ENCODE measurements at regions not wholly inside any gene's neighbourhood (a gene's known extent, or its start where the extent isn't known, plus 50 kb on each side); places are given as distances from the start of the nearest gene placed in this dataset.

DNA sequence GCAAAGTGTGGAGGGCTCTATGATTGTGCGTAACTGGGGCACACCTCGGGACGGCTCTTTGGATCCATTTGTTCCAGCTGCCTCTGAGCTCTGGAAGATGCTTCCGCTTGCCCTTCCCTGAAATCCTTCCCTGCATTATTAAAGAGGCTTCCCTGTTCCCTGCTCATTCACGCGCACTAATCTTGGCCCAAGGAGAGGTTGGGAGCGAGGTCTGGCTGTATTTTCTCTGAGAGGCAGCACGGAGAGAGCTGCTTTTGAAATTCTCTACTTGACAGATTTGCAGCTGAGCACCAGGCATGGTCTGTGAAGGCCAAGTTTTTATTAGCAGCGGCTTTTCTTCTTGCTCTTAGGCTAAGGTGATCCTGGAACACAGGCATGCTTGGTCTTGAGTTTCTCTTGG lies 94.8 kb upstream of the NTM start:
- no peaks in the 10 kb centered on the region for H3K4me1 Mint-ChIP-seq (ENCODE audit: low read depth)
- H3K27ac Mint-ChIP-seq: no peak overlapping the region
- H3K36me3 Mint-ChIP-seq (ENCODE audit: low read depth): no peaks in the 10 kb centered on the region
- H3K4me3 Mint-ChIP-seq: no peak overlapping the region
- H3K9me3 Mint-ChIP-seq: peaks cover 24% of the 10 kb centered on the region
- intact Hi-C loops (cut with micrococcal nuclease): no loop called here
- no peaks in the 10 kb centered on the region for H3K27me3 Mint-ChIP-seq

DNA sequence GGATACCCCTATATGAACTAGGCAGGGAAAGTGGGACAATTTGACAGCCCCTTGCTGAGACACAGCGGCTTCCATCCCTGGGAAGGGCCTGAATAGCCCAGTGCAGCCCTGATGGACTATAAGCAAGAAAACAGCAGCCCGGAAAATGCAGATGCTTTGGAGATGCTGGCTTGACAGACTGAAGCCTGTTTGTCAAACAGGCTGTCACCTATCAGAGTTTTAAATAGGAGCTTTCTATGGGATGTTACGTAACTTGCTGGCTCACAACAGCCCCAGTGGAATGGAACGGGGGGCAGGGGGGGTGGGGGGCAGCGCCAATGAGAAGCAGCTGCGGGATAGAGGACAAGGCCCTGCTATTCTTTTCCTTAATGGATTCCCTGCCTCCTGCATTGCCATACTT lies 91.9 kb upstream of the NTM start:
- Mint-ChIP-seq H3K9me3 (no peaks in the 10 kb centered on the region), H3K27ac (no peak overlapping the region), H3K4me1 (ENCODE audit: low read depth) (no peaks in the 10 kb centered on the region), H3K27me3 (no peaks in the 10 kb centered on the region), H3K36me3 (ENCODE audit: low read depth) (no peaks in the 10 kb centered on the region), H3K4me3 (no peak overlapping the region)
- intact Hi-C loops (cut with micrococcal nuclease): no loop called here

DNA sequence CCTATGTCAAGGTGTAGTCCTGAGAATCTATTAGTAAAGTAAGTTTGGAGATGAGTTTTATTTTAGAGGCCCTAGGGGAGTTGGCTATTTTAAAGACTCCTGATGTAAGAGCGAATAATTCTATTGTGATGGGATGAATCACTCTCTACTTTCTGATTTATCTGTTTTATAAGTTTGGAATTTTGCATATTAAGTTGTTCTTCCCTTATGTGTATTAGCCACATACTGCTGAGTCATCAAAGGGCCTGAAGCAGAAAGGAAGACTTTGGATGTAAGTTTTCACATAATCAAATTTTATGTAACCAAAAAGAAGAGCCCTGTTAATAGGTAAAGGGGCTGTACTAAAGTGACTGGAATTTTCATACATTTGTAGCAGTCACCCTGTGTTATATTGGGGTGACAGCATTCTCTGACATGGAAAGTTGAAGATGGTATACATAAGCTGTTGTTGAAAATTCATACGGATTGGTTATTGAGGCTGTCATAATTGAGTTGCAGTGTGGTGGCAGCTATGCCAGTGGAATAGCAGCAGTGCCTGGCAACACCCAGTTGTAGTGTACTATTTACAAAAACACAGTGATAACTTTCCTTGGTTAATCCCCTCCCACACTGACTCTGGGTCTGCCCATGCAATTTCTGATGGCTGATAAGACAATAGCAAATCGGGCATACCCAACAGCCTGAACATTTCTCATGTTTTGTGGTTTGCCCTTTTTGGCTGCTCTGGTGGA lies 90.6 kb upstream of the NTM start:
- Mint-ChIP-seq H3K27ac (no peak overlapping the region), H3K9me3 (no peaks in the 10 kb centered on the region), H3K4me3 (no peak overlapping the region), H3K4me1 (ENCODE audit: low read depth) (no peaks in the 10 kb centered on the region), H3K27me3 (no peaks in the 10 kb centered on the region), H3K36me3 (ENCODE audit: low read depth) (no peaks in the 10 kb centered on the region)
- intact Hi-C loops (cut with micrococcal nuclease): no loop called here

DNA sequence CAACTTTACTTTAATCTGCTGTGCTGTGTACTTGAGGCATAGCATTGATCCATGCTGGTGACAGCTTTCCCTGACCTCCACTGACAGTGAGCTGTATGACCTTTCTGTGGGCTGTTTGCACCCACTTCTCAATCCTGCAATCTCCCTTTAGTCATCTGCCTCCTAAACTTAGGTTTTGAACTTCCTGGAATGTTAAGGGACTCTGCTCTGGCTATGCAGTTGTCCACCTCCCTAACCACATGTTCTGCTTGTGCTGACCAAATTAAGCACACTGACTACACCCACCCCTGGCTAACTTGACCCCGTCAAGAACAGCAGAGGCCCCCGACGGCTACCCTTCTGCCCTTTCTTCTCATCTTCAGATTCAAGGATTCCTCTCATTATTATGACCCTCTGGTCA lies 89.1 kb upstream of the NTM start:
- H3K27me3 Mint-ChIP-seq: no peaks in the 10 kb centered on the region
- H3K4me3 Mint-ChIP-seq: no peak overlapping the region
- no peaks in the 10 kb centered on the region for H3K36me3 Mint-ChIP-seq (ENCODE audit: low read depth)
- intact Hi-C loops (cut with micrococcal nuclease): no loop called here
- H3K27ac Mint-ChIP-seq: no peak overlapping the region
- H3K9me3 Mint-ChIP-seq: no peaks in the 10 kb centered on the region
- no peaks in the 10 kb centered on the region for H3K4me1 Mint-ChIP-seq (ENCODE audit: low read depth)

DNA sequence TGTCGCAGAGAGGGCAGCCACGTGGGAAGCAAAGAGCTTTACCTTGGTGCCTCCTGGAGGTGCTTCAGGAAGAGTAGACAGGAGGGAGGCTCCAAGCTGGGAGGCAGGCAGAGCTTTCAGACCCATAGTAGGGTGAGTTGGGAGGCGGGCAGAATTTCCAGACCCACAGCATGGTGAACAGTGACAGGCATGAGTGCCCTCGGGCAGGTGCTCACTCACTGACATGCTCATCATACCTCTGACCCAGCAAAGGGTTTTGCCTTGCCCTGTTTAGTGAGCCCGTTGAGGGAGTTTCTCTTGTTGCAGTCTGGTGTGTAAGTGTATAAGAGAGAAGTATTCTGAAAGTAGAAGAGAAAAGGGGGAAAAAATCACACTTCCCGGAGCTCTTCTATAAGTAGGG lies 86.4 kb upstream of the NTM start:
- H3K4me1 Mint-ChIP-seq (ENCODE audit: low read depth): no peaks in the 10 kb centered on the region
- no peaks in the 10 kb centered on the region for H3K27me3 Mint-ChIP-seq
- no peaks in the 10 kb centered on the region for H3K9me3 Mint-ChIP-seq
- intact Hi-C loops (cut with micrococcal nuclease): no loop called here
- H3K36me3 Mint-ChIP-seq (ENCODE audit: low read depth): no peaks in the 10 kb centered on the region
- no peak overlapping the region for H3K27ac Mint-ChIP-seq
- no peak overlapping the region for H3K4me3 Mint-ChIP-seq

DNA sequence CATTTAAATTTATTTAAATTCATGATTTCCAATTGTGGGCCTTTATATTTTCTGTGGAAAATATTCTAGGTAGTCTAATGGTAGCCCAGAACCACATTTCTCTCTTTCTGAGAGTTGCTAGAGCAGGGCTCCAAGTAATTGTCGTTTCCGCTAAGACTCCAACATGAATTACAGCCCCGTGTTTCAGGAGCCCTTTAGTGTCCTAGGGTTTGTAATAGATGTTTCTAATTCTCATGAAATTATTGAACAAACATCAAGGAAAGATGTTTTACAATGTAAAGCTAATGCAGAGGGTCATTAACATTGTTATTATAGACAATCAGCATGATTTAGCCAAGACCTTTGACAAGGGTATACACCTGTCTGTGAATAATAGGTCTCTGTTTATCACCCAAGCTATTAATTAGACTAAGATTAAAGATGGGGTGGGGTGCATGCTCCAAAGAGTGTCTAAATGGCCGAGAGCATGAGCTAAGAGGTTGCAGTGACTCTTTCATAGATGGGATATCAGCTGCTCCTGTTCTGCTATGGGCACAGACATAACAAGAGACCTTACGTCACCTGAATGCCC lies 81.8 kb upstream of the NTM start:
- Mint-ChIP-seq H3K4me3 (no peak overlapping the region), H3K27ac (no peak overlapping the region), H3K27me3 (no peaks in the 10 kb centered on the region), H3K9me3 (no peaks in the 10 kb centered on the region), H3K4me1 (ENCODE audit: low read depth) (no peaks in the 10 kb centered on the region), H3K36me3 (ENCODE audit: low read depth) (no peaks in the 10 kb centered on the region)
- intact Hi-C loops (cut with micrococcal nuclease): no loop called here

DNA sequence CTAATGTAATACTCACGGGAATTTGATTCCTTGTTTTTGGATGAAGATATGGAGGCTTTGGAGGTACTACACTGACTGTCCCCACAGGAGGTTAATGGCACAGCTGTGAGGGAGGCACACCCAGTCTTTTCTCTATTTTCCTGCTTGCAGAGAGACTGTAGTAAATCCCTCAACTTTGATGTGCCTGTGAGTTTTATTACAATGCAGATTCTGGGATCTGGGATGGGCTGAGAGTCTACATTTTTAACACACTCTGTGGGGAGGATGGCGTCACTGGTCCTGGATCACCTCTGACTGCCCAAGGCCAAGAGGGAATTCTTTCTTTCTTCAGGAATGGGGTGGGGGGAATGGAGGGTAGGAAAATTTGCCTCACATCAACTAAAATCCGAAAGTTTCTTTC lies 80.2 kb upstream of the NTM start:
- Mint-ChIP-seq H3K36me3 (ENCODE audit: low read depth) (no peaks in the 10 kb centered on the region), H3K27me3 (no peaks in the 10 kb centered on the region), H3K9me3 (no peaks in the 10 kb centered on the region), H3K27ac (no peak overlapping the region), H3K4me1 (ENCODE audit: low read depth) (no peaks in the 10 kb centered on the region), H3K4me3 (no peak overlapping the region)
- intact Hi-C loops (cut with micrococcal nuclease): no loop called here

DNA sequence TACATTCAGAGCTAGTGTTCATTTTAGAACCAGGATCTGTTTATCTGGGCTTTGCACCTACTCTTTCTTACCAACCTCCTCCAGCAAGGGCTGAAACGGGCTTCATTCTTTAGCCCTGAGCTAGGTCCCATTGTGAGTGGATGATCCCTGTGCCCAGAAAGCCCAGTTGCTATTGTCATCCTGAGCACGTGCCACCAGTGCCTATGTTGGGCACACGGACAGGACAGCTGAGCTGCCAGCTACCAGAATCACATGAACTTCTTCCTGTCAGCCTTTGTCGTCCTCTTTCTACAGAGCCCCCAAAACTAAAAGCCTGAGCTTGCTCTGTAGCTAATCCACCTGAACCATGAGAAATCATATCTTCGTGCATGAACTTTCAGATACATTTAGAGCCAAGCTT lies 74.4 kb upstream of the NTM start:
- intact Hi-C loops (cut with micrococcal nuclease): no loop called here
- Mint-ChIP-seq H3K36me3 (ENCODE audit: low read depth) (no peaks in the 10 kb centered on the region), H3K27me3 (peaks cover 6% of the 10 kb centered on the region), H3K4me3 (no peak overlapping the region), H3K9me3 (no peaks in the 10 kb centered on the region), H3K4me1 (ENCODE audit: low read depth) (no peaks in the 10 kb centered on the region), H3K27ac (no peak overlapping the region)

DNA sequence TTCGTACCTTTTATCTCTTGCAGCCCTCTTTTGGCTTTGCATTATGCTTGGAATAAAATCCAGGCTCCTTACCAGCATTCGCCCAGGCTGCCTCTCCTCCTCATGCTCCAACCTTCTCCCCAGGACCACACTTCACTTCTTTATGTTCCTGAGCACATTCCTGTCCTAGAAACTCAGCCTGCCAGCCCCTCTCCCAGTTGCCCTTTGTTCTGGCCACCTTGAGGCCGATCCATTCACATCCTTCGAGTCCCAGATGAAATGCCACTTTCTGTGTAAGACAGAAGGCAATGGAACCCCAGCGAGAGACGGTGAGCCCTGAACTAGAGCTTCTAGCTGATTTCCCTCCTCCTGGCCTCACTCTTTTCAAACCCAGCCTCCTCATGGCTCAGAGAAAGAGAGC lies 73.0 kb upstream of the NTM start:
- Mint-ChIP-seq H3K36me3 (ENCODE audit: low read depth) (no peaks in the 10 kb centered on the region), H3K27ac (no peak overlapping the region), H3K27me3 (peaks cover 6% of the 10 kb centered on the region), H3K4me3 (no peak overlapping the region), H3K4me1 (ENCODE audit: low read depth) (no peaks in the 10 kb centered on the region), H3K9me3 (no peaks in the 10 kb centered on the region)
- intact Hi-C loops (cut with micrococcal nuclease): no loop called here

DNA sequence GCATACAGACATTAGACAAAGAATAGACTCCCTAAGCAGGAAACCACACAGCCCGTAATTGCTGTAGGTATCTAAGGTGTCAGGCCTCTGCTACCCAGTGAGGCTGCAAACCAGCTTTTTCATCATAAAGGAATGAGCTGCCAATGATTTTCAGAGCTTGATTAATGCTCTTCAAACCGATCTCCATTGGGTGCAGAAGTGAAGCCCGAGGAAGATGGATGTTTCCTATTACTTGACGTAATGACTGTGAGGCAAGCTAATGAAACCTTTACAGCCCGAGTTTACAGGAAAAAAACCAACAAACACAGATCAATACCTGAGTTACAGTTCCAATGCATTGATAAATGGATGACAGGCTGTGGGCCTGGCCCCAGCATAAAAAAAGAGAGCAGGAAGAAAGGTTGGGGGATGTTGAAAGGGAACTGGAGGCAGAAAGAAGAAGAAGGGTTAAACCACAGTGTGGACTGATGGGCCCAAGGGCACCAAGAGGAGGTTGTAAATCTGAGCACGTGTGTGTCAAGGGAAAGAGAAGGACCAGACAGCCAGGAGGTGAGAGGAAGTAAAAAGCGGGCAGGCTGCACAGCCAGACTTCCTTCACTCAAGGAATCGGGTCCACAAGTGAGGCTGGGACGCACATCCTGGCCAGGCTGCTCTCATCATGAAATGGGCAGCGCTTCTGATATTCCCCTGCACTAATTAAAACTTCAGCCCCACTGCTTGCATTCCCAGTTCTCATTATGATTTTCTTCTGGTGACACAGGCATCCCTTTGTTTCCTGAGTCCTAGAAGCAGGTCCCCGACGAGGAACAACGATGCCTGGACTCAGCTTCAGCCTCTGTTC lies 70.6 kb upstream of the NTM start:
- Mint-ChIP-seq H3K4me1 (ENCODE audit: low read depth) (no peaks in the 10 kb centered on the region), H3K27ac (no peak overlapping the region), H3K4me3 (no peak overlapping the region), H3K36me3 (ENCODE audit: low read depth) (no peaks in the 10 kb centered on the region), H3K9me3 (no peaks in the 10 kb centered on the region), H3K27me3 (peaks cover 6% of the 10 kb centered on the region)
- intact Hi-C loops (cut with micrococcal nuclease): no loop called here

DNA sequence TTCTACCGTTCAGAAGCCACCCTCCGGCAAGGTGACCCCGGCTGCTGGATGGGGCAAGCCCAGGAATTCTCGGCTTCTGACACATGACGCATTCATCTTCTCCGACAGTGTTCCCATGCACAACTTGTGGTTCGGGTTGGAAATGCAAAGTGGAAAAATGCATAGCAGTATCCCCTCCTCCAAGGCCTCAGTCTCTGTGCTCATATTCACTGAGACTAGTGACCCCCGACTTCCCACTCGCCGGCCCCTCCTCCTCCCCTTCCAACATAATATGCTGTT lies 70.0 kb upstream of the NTM start:
- H3K36me3 Mint-ChIP-seq (ENCODE audit: low read depth): no peaks in the 10 kb centered on the region
- H3K27me3 Mint-ChIP-seq: peaks cover 6% of the 10 kb centered on the region
- intact Hi-C loops (cut with micrococcal nuclease): no loop called here
- no peaks in the 10 kb centered on the region for H3K9me3 Mint-ChIP-seq
- H3K27ac Mint-ChIP-seq: no peak overlapping the region
- no peak overlapping the region for H3K4me3 Mint-ChIP-seq
- no peaks in the 10 kb centered on the region for H3K4me1 Mint-ChIP-seq (ENCODE audit: low read depth)

DNA sequence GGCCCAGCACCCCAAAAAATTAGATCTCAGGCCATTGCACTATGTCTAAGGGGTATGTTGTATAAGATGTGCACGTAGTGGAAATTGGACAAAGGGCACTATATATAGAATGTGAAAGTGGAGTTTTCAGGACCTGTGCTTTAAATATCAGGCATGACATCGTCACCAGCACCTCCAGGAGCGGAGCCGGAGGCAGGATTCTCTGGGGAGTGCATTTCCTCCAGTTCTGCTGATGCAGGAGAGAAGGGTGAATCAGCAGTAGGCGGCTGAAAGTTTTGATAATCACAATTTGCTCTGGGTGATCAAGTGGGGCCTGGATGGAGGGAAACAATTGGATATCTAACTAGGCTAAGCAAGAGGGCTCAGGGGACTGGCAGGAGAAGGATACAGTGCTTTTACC lies 69.1 kb upstream of the NTM start:
- H3K27me3 Mint-ChIP-seq: peaks cover 6% of the 10 kb centered on the region
- H3K4me3 Mint-ChIP-seq: no peak overlapping the region
- no peaks in the 10 kb centered on the region for H3K4me1 Mint-ChIP-seq (ENCODE audit: low read depth)
- intact Hi-C loops (cut with micrococcal nuclease): no loop called here
- no peaks in the 10 kb centered on the region for H3K9me3 Mint-ChIP-seq
- no peaks in the 10 kb centered on the region for H3K36me3 Mint-ChIP-seq (ENCODE audit: low read depth)
- H3K27ac Mint-ChIP-seq: no peak overlapping the region

DNA sequence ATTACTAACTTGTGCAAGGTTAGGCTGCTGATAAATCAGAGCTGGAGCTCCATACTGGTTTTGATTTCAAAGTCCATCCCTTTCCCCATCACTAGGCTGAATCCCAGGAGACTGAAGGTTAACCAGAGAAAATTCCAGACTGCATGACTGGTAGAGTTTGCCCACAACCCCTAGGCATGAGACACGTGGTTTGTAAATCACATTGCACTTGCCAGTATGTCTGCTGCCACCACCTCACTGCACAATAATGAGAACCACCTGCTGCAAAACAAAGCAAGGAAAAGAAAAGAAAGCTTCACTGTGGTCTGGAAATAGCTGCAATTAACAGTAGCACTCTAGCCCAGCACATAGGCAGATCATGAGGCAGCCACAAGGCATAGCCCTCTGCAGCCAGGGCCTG lies 67.6 kb upstream of the NTM start:
- no peak overlapping the region for H3K27ac Mint-ChIP-seq
- peaks cover 6% of the 10 kb centered on the region for H3K27me3 Mint-ChIP-seq

DNA sequence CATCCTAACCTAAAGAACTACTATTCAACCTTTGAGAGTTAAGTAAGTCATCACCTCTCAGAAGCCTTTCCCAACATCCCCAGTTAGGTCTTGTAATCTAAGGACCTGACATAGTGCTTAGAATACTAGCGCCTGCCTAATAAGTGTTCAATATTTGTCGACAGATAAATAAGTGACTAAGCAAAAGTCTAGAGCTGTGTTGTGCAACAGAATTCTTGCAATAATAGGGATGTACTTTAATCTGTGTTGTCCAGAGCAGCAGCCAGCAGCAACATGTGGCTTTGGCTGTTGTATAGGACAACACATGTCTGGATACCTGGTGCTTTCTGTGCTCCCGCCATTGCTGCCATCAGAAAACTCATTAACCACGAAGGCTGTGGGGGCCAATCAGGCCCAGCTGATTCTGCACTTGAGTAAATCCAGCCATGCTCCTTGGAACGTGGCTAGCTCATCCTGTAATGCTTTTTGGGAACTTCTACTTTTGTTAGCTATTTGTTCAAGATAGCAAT lies 66.8 kb upstream of the NTM start:
- Mint-ChIP-seq H3K4me3 (no peak overlapping the region), H3K9me3 (no peaks in the 10 kb centered on the region), H3K27me3 (peaks cover 6% of the 10 kb centered on the region), H3K36me3 (ENCODE audit: low read depth) (no peaks in the 10 kb centered on the region), H3K4me1 (ENCODE audit: low read depth) (no peaks in the 10 kb centered on the region), H3K27ac (no peak overlapping the region)
- intact Hi-C loops (cut with micrococcal nuclease): no loop called here

More for the DNA sequence above, 67.6 kb upstream of the NTM start:
- H3K9me3 Mint-ChIP-seq: no peaks in the 10 kb centered on the region
- no peak overlapping the region for H3K4me3 Mint-ChIP-seq
- intact Hi-C loops (cut with micrococcal nuclease): no loop called here
- no peaks in the 10 kb centered on the region for H3K4me1 Mint-ChIP-seq (ENCODE audit: low read depth)
- H3K36me3 Mint-ChIP-seq (ENCODE audit: low read depth): no peaks in the 10 kb centered on the region

All from dendritic cell treated with granulocyte-macrophage colony-stimulating factor and Interleukin-4, amounts not matched to agents 40 ng/mL and 50 ng/mL, for 4 days (primary cell).